ENCODE measurements at regions not wholly inside any gene's neighbourhood (a gene's known extent, or its start where the extent isn't known, plus 50 kb on each side); places are given as distances from the start of the nearest gene placed in this dataset.
"Not testable (repeated sequence)": the region's sequence is repeated elsewhere in the genome, so short reads cannot be mapped to it uniquely, and the experiment has no call there.

DNA sequence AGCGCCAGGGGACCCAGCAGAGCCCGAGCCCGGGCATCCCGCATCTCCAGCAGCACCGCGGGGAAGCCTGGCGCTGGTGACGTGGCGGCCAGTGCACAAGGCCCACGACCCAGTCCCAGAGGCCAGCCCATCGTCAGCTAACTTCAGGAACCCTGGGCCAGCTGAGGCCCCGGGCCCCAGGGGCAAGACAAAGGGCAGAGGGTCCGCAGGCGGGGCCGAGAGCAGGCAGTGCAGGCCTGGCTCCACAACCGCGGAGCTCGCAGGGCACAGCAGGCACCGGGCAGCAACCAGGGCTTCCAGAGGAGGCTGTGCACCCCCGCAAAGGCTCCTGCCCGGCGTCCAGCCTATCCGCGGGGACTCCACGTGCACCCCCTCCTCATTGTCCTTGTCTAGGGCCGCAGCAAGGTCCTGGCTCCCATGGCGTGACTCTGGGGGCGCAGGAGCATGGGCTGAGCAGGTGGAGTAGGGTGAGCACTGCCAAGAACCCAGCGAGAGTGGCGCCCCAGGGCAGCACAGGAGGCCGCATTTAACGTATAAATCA, 352.5 kb downstream of the KCNJ18 start:
- not testable (repeated sequence) for FAIRE-seq; DNase-seq (ENCODE audit: extremely low spot score, insufficient read length, low read depth)

- not testable (repeated sequence) for FAIRE-seq; DNase-seq (ENCODE audit: extremely low spot score, insufficient read length, low read depth)
Observed at GRCh38 chr17:22047521-22047920, 355.2 kb downstream of the KCNJ18 start.

DNA sequence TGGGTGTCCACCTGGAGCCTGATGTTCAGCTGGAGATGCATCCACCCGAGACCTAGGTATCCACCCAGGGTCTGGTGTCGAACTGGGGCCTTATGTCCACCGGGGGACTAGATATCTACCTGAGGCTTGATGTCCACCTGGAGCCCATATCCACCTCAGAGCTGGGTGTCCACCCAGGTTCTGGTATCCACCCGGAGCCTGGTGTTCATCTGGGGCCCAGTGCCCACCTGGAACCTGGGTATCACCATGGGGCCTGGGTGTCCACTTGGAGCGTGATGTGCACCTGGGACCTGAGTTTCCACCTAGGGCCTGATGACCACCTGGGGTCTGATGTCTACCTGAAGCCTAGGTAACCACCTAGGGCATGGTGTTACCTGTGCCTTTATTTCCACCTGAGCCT, 355.9 kb downstream of the KCNJ18 start:
- not testable (repeated sequence) for FAIRE-seq; DNase-seq (ENCODE audit: extremely low spot score, insufficient read length, low read depth)

GRCh38 chr17:22050766-22051165, 358.4 kb downstream of the KCNJ18 start:
- not testable (repeated sequence) for DNase-seq (ENCODE audit: extremely low spot score, insufficient read length, low read depth); FAIRE-seq

DNA sequence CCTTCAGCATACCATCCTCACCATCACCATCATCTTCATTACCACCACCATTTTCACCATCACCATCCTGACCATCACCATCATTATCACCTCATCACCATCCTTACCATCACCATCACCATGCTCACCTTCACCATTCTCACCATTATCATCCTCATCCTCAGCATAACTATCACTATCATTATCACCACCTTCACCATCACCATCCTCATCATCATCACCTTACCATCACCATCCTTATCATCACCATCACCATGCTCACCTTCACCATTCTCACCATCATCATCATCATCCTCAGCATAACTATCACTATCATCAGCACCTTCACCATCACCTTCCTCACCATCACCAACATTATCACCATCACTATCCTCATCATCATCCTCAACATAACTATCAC, 360.4 kb downstream of the KCNJ18 start:
- not testable (repeated sequence) for FAIRE-seq

GRCh38 chr17:22056566-22056965, 364.2 kb downstream of the KCNJ18 start:
- not testable (repeated sequence) for DNase-seq (ENCODE audit: extremely low spot score, insufficient read length, low read depth); FAIRE-seq

More for the DNA sequence above, 360.4 kb downstream of the KCNJ18 start:
- DNase-seq (ENCODE audit: extremely low spot score, insufficient read length, low read depth) = not testable (repeated sequence)

DNA sequence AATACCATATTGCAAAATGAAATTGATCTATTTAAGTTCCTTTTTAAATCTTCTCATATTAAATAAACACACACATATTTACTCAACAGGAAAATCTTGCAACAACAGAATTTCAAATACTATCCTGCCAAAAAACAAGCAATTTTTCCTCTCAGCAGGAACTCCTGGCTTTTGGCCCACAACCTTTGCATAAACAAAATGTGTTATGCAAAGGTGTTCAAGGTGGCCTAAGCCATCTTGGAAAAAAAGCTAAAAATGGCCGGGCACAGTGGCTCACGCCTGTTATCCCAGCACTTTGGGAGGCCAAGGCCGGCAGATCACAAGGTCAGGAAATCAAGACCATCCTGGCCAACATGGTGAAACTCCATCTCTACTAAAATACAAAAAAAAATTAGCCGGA, 383.6 kb downstream of the KCNJ18 start:
- not testable (repeated sequence) for FAIRE-seq; DNase-seq (ENCODE audit: extremely low spot score, insufficient read length, low read depth)

DNA sequence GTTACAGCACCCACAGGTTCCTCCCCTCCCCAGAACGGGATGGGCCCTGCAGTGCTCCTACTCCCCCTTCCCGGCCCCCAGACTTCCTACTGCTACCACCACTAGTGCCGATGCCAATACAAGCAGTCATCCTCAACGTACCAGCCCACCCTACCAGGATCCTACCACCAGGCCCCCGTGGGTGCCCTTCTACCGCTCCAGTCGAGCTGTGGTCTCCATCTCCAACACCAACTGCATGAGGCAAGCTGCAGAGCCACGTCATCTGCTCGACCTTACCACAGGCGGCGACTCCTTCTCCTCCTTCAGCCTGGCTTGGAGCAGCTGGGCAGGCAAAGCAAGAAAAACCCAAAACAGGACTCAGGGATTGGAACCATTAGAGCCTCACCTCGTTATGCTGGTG, 396.3 kb downstream of the KCNJ18 start:
- FAIRE-seq; DNase-seq (ENCODE audit: extremely low spot score, insufficient read length, low read depth): not testable (repeated sequence)

DNA sequence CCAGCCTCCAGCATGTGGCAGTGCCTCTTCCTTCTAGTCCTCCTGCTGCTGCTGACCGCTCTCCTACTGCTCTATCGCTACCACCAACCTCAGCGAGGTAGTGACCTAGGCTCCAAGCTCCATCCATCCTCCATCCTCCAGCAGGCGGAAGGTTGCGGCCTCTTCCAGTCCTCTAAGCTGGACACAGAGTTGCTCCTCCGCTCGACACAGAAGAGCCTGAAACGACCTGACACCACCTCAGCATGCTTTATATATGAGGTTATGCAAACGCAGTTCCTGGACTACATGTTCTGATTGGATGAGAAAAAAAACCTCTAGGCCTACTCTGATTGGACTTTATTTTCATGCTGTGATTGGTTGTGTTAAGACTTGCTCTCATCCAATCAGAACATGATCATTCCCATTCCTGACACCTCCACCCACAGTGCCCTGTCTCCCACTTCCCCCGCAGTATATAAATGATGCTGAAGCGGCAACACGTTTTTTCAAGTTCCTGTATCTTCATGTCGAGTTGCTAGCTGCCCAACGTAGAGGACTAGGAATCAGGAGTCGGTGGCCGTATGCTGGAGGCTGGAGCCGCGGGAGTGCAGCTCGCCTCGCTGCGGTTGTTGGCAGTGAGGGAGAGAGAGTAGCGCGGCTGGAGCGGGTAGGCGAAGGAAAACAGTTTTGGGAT, 398.1 kb downstream of the KCNJ18 start:
- FAIRE-seq (no peak), DNase-seq (ENCODE audit: extremely low spot score, insufficient read length, low read depth) (no peak)

DNA sequence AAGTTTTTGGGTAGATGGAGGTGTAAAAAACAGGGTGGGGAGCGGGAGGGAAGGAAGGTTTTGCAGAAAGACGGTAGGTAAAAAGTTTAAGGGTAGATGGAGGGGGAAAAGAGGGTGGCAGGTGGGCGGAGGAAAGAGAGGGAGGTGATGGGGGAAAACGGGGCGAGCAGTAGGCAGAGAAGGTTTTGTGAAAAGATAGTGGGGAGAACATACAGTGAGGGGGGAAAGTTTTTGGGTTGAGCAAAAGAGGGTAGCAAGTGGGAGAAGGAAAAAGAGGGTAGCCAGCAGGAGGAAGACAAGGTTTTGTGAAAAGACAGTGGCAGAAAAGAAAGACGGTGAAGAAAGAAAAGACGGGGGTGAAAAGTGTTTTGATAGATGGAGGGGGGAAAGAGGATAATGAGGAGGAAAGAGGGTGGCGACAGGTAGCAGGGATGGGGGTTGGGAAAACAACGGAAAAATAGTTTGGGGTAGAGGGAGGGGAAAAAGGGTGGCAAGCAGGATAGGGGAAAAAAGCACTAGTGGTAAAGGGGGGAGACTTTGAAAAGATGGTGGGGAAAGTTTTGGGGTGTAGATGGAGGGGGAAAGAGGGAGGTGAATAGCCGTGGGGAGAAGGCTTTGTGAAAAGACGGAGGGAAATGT, 398.8 kb downstream of the KCNJ18 start:
- DNase-seq (ENCODE audit: extremely low spot score, insufficient read length, low read depth); FAIRE-seq: not testable (repeated sequence)

DNA sequence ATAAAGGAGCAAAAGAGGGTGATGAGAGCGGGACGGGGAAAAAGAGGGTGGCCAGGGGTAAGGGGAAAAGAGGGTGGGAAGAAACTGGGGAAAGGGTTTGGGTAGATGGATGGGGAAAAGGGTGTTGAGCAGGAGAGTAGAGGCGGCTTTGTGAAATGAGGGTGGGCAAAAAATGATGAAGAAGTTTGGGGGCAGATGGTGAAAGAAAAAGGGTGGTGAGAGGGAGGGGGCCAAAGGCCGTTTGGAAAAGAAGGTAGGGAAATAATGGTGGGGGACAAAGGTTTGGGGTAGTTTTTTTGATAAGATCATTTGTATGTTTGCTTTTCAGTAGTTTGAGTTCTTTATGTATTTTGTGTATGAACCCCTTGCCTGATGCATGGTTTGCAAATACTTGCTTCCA, 399.5 kb downstream of the KCNJ18 start:
- DNase-seq (ENCODE audit: extremely low spot score, insufficient read length, low read depth); FAIRE-seq: not testable (repeated sequence)

GRCh38 chr17:22095414-22095813, 403.1 kb downstream of the KCNJ18 start:
- DNase-seq (ENCODE audit: extremely low spot score, insufficient read length, low read depth); FAIRE-seq: not testable (repeated sequence)

GRCh38 chr17:22099633-22100032, 407.3 kb downstream of the KCNJ18 start:
- FAIRE-seq; DNase-seq (ENCODE audit: extremely low spot score, insufficient read length, low read depth): not testable (repeated sequence)

GRCh38 chr17:22102177-22102576, 409.9 kb downstream of the KCNJ18 start:
- FAIRE-seq = no peak
- DNase-seq (ENCODE audit: extremely low spot score, insufficient read length, low read depth) = no peak

GRCh38 chr17:22116720-22117119, 424.4 kb downstream of the KCNJ18 start:
- FAIRE-seq; DNase-seq (ENCODE audit: extremely low spot score, insufficient read length, low read depth): not testable (repeated sequence)

GRCh38 chr17:22117401-22117800, 425.1 kb downstream of the KCNJ18 start:
- FAIRE-seq = not testable (repeated sequence)

DNA sequence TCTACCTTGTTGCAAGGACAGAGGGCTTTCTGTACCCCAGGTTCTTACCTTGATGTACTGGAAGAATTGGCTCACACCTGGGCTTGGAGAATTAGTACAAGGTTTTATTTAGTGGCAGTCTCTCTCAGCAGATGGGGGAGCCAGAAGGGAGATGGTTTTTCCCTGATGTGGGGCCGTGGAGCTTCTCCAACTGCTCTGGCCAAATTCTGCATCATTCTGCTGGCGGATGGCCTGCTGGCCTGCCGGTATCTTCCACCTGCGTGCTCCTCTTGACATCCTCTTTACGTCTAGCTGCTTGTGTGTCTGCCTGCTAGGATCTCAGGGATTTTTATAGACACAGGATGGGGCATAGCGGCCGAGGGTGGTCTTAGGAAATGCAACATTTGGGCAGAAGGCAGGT, 426.7 kb downstream of the KCNJ18 start:
- not testable (repeated sequence) for DNase-seq (ENCODE audit: extremely low spot score, insufficient read length, low read depth); FAIRE-seq

More at GRCh38 chr17:22117401-22117800, 425.1 kb downstream of the KCNJ18 start:
- DNase-seq (ENCODE audit: extremely low spot score, insufficient read length, low read depth) = not testable (repeated sequence)

DNA sequence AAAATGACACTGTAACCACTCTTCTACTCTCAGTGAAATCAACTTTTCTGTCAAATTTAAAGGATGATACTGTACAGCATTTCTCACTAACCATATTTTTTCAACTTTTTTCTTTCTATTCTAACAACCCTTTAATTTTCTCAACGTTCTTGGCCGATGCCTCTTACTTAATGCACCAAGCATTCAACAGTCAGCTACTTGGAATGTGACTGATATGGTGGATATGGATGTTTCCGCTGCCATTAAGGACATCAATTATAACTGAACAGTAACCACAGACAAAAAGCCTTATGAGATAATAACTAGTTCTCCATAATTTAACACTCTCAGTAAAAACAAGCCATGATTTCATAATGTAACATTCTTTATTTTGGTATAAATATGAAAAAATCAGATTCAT, 427.4 kb downstream of the KCNJ18 start:
- not testable (repeated sequence) for FAIRE-seq; DNase-seq (ENCODE audit: extremely low spot score, insufficient read length, low read depth)

DNA sequence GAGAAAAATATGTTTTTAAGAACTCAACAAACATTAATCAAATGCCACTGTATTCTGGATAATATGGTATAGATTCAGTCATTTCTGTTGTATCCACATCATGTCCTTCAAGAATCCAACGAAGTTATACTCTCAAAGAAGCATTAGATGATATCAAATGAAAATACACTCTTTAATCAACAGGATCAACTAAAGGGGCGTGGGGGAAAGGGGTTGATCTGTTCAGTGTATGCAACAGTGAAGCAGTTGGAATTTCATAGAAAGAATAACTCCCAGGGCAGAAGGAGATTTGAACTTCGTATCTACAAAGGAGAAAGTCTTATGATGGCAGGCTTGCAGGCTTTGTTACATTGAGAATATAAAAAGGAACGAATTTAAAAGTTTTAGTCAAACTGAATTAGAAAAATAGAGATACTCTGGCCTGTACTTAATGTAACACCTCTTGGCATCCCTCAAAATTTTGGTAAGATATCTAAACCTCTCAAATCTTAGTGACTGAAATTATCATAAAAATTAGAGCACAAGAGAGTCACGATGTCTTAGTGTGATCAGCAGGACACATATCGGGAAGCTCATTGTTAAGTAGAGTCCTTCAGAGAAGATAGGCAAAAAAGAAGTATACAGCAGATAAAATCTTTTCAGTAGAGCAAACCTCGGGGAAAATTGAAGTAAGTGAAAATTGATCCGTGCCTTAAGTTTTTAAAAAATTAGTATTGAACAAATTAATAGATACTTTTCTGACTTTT, 431.4 kb downstream of the KCNJ18 start:
- FAIRE-seq (no peak), DNase-seq (ENCODE audit: extremely low spot score, insufficient read length, low read depth) (no peak)

GRCh38 chr17:22128171-22128570, 435.8 kb downstream of the KCNJ18 start:
- DNase-seq (ENCODE audit: extremely low spot score, insufficient read length, low read depth) (no peak), FAIRE-seq (no peak)
